Stimulated activated CD8-positive, alpha-beta memory T cell treated with anti-CD3 and anti-CD28 coated beads, Interleukin-4, amount 100 ng/mL, for 4 hours (primary cell): ENCODE measurements at regions not wholly inside any gene's neighbourhood (a gene's known extent, or its start where the extent isn't known, plus 50 kb on each side); places are given as distances from the start of the nearest gene placed in this dataset.

Experiments used
- DNase-seq, 2 donors: peaks; one replicate each; pipeline ENCODE4 v3.0.0-alpha.2; 2020; ENCODE audit warnings: low read depth in 2 of 2, low spot score in 1 of 2

DNA sequence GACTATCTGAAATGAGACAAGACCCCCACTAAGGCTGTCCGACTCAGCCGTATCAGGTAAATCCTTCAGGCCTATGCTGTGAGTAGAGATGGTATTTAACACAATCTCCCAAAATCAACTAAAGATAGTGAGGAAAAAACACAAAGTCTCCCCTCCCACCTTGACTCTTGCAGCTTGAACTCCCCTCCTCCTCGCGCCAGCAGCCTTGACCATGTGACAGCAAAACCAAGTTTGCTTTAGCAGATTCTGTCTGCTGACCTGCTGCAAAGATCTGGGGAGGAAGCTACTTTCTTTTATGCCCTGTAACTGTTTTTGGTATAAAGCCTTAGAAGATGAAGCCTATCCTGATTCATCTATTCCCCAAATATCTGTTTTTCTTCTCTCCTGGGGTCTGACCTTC is 509.5 kb downstream of the CDH26 start:
- DNase-seq: no peak

DNA sequence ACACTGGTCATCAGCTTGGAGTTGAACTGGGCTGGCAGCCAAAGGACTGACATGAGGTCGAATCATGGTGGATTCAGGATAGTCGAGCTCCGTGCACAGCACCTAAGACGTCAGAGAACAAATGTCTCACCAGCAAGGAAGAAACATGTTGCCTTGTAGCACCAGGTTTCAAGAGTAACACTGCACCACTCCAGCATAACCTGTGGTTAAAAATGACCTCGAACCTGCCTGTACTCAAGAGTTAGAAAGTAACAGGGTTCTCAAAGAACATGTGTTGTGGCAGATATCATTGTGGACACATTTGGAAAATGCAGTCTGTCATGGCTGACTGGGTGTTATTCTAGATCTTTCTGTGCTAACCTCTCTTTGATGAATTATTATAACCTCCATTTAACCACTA is 511.6 kb downstream of the CDH26 start:
- DNase-seq: no peak

DNA sequence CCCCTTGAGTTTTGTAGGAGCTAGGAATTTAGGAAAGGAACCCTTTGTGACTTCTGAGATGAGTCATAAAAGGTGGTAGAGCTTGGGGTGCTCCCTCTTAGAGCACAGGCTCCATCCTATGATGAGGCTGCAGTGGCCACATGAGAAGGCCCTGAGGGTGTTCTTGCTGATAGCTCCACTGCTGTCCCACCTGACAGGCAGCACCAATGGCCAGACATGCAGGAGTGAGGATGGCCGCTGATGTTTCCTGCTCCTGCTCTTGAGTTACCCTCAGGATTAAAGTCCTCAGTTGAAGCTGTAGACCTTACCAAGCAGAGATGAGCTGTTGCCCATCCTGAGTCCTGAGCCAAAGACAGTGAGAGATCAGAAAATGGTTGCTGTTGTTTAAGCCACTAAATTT is 512.1 kb downstream of the CDH26 start:
- no peak for DNase-seq

DNA sequence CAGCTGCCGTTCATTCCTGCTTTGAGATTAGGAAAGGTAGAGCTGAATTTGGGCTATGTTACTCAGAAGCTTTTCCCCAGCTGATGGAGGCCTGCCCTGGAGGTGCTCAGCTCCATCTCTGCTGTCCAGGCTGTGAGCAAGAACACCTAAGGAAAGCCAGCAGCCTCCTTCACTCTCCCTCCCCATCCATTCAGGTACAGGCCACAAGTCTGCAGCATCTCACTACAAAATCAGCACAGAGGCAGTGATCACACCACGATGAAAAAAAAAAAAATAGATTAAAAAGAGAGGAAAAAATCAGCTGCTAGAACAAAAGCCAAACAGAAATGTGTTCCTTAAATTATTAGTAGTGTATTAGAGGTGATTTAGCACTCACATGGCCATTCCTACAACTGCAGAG is 515.0 kb downstream of the CDH26 start:
- no peak for DNase-seq

DNA sequence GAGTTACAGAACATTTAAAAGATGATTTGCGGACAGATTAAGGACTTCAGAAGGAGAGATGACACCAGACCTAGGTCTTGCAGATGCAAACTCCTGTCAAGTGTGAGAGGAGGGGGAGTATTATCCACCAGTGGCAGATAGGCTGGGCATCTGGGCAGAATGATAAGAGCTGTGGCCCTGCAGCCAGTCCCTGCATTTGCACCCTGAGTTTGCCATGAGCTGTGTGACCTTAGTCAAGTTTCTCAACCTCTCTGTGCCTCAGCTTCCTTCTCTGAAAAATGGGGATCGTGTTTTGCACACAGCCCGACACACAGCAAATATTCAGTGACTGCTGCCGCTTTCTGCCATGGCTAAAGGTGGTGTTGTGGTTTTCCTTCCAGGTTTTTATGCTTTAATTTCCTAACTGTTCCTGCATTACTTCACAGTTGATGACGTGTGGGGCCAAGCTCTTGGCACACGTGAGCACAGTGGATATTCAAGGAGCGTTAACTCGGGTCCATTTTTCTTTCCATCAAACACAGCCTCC is 516.2 kb downstream of the CDH26 start:
- DNase-seq: no peak

DNA sequence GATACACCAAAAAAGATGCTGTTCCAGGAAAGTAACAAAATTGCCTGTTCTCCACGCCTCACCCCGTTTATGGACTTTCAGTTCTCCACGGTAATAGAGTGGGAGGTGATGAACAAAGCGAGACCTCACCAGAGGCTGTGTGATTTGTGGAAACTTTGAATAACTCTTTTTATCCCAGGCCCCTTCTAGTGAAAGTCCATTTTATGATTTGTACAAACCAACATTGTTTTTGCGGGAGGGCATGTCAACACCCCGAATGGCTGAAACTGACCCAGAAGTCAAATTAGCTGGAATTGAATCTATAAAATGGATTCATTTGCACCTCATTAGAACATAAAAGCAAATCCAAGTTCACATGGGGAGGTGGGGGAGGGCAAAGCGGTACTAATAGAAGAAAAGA is 517.8 kb downstream of the CDH26 start:
- no peak for DNase-seq

DNA sequence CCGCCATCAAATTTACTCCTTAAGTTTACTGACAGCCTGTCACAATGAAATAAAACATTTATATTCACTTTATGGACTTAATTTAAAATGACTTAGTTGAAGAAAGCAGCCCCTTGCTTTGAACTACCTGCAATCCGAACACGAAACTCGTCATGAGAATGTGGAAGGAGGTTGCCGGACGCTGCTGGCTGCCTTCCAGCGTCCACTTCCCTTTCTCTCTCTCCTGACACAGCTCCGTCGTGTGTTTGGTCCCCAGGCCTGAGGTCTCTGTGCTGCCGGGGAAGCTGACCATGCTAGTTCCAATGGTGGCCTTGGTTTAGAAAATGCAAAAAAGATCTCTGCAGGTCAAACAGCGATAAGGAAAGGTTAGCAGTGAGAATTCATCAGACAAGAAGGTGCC is 519.7 kb downstream of the CDH26 start:
- DNase-seq: no peak

DNA sequence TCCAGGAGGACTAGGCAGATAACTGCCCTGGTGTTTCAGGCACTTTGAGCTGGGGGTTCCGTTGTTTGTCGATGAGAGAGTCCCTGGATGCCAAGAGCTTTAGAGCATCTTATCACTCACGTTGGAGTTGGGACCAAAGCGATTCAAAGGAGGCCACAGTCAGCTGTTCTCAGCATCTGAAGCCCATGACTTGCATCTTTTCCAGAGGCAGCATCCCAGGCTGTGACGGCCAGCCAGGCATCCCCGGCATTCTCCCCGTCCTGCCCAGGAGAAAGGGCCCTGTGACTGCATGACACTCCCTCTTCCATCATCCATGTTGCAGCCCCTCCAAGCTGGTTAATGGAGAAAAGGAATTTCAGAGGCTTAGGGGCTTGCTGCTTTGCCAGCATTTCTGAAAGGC is 520.3 kb downstream of the CDH26 start:
- no peak for DNase-seq

DNA sequence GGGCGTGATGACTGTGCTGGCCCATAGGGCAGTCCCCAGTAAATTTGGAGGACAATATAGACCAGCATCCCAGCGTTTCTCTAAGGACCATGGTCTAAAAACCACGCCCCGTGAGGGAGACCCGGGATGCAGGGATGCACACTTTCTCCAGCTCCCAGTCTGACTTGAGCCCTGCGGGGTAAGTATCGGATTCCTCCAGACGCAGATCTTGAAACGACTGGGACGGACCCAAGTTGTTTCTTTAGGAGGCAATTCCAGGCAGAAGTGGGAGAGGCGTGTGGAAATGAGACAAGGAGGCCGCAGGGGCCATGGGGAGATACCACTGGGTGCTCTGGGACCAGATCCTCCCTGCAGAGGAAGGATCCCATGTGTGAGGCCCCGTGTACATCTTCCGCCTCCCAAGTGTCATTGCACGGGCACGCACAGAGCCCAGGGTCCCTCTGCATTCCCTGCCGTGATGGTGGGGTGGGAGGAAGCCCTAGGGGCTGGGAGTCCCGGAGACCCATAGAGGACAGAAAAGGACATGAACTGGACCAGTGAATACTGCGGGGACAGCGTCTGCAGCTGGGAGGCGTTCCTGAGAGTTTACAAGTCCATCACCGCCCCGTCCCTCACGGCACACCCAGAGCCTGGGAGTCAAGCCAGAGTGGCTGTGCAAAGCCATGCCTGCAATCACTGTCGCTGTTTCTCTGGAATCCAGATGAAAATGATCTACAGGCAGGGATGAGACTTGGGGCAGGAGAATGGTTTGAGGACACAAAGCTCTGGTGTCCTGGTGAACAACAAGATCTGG is 522.9 kb downstream of the CDH26 start:
- DNase-seq: no peak

DNA sequence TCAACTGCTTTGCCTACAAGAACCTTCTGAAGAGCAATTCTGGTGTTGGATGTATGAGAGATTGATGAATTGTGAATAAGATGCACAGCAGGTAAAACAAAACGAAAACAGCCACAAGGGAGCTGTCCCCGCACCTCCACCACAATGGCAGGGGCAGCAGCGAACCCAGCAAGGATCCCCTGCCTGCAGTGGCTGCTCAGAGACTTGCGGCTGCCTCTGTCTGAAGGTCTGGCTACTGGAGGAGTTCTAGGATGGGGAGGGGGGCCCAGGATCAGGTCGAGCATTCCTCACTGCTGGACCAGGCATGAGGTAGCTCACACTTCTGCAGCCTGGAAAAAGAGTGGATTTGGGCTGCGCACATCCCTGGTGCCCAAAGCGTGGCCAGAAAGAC is 523.5 kb downstream of the CDH26 start:
- no peak for DNase-seq

DNA sequence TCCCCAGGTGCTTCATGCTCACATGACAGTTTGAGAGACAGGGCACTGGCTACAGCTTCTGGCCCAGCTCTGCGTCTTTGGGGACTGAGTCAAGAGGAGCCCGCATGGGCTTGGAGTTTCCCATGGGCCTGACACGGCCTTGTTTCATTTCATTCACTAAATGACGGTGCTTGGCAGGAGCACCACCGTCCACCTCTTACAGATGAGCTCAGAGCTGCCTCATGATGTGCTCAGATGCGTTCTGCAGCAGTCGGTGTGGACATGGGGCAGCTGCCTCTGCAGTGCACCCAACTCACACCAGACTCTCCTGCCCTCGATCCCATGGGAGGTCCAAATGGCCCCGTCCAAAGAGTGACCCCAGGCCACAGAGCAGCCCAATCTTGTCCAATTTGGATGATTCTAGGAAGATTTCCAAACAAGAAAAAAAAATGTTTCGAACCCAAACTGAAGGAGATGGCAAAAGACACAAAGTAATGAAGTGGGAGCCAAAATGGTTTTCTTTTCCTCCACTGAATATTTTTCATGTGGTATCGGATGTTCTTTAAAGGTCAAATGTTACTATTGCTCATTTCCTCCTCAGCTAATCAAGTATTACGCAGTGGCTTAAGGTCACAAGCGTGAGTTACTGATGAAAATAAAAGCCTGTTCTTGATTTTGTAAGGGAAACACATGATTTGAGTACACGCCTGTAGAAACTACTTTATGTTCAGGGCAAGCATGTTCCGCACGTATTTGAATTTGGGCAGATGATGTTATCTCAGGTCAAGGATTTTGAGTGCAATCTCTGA is 524.2 kb downstream of the CDH26 start:
- no peak for DNase-seq

DNA sequence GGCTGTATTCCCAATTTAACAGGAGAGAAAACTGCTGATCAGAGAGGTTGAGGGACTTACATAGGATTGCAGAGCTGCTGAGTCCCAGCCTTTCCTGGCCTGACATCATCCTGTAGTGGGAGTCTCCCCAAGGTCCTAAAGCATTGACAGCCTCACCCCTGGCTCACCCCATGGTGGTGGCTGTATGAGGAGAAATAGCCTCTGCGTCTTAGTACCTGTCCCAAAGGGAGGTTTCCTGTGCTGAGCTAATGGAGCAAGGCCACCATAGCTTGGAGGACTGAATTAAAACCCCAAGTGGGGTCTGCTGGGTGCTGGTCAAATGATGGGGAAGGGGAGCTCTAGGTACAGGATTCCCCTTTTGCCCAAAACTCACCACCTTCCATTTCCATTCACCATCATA is 525.1 kb downstream of the CDH26 start:
- no peak for DNase-seq

DNA sequence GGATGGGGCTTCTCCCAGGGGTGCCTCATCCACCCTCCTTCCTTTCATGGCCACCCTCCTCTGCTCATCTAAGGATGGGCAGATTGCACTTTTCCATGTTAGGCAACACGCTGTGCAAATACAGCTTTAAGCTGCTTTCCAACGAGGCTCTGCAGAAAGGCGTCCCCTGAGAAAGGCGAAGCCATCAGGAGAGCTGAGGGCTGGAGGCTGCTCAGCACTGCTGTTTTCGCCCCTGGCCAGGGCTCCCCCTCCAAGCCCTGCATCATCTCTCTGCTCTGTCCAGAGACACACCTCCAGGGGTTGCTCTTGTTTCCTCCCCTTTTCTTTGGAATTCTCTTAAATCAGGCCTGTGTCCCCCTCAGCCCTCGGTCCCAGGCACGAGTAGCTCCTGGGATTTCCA is 526.1 kb downstream of the CDH26 start:
- no peak for DNase-seq

DNA sequence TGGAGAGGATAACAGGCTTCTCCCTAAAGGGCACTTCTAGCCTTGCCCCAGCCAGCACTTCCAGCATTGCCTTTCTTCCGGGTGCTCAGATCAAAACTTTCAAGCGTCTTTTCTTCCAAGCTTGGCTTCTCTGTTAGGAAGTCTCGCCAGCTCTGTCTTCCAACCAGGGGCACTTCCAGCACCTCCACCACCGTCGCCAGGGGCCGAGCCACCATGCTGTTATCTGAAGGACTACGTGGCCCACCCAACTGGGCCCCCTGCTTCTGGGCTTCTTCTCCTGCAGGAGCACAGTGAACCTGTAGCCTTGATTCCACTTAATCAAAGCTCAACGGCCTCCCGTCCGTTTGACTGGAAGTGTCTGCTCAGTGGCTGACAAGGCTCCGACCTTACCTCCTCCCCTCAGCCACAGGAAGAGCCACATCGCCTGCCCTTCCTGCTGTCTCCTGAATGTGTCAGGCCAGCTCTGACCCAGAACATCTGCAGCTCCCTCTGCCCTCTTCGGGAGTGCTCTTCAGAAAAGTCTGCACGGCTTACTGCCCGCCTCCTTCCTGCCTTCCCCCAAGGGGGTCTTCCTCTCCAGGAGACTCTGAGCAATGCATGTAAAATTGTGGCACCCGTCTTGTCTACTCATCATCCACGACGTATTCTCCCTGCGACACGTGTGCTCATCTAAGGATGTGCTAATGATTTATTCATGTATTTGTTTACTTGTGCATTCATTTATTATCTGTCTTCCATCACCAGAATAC is 527.0 kb downstream of the CDH26 start:
- no peak for DNase-seq

DNA sequence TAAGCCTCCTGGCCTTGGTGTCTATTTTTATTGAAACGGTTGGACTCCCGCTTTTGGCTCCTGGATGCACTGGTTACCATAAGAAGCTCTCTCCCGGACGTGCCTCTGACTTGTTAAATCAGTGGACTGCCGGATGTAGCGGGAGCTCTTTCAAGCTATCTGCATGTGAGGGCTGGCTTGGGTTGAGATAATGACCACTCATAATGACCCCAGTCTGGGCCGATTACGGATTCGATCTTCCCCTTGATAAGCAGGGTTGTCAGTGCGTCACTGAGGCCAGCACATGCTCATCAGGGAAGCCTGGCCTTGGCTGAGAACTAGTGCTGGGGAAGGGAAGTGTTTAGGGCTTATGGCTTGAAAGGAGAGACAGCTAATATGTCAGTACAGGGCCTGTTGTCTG is 528.1 kb downstream of the CDH26 start:
- DNase-seq: no peak

DNA sequence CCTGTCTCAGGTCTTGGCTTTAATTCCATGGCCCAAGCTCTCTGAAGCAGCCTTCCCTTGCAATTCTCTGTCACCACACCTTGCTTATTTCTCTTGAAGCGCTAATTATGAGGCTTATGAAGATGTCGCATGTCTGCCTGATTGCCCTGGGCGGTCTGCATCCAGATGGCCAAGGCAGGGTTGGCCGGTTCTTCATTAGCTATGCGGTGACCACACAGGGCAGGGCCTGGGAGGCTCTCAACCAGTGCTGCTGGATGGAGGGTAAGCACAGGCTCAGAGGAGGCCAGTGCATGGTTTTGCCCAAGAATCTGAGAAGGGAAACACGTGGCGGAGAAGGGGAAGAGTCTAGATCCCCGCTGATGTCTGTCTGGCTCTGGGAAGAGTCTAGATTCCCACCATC is 528.7 kb downstream of the CDH26 start:
- DNase-seq: no peak

DNA sequence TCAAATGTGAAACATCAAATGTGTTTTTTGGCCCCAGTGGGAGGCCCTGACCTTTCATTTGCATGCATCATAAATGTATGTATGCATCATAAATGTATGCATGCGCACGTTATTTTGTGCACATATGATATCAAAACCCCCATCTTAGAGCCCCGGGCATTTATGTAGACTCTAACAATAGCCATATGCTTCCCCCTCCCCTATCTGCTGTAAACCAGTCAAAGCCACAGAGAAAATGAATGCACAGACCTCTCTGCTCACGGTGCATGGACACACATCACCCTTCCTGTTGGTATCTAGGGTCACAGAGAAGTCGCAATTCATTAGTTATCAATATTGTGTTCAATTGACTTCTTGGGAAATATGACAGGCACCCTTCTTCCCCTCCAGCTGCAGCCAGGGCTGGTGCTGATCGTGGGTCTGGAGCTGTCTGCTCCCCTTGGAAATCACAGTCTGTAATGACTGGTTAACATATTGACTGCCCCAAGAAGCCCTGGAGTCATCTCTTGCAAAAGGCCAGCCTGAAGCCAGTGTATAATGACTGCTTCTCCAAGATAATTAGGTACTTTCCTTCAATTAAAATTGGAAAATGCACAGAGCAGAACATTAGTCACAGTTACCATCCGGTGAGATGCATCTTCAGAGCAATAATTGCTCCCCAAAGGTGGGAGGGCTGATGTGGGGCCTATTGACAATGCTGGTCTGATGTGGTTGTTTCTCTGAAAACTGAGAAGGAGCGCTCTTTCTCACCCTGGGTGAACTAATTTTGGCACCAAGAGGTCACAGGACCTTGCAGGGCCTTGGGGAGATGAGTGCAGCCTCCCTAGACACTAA is 532.2 kb downstream of the CDH26 start:
- DNase-seq: no peak

DNA sequence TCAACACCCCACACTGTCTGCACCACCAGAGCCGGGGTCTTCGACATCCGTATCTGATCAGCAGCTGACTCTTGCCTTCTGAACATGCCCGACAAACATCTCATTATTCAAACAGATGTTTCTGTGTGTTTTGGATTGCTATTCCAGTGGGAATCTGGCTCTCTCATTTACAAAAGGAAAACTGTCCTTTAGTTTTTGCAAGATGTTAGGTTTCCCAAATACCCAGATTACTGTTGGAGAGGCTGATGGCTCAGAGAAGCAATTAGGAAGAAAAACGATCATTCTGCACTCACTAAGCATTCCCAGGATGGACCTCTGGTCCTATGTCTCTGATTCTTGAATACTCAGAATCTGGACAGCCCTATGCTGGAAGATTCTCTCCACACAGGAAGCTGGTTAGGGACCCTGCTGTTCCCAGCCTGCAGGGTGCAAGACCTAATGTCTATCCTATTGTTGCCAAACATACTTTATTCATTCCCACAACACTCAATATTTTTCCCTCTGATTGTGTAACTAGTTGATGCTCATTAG is 532.9 kb downstream of the CDH26 start:
- no peak for DNase-seq

DNA sequence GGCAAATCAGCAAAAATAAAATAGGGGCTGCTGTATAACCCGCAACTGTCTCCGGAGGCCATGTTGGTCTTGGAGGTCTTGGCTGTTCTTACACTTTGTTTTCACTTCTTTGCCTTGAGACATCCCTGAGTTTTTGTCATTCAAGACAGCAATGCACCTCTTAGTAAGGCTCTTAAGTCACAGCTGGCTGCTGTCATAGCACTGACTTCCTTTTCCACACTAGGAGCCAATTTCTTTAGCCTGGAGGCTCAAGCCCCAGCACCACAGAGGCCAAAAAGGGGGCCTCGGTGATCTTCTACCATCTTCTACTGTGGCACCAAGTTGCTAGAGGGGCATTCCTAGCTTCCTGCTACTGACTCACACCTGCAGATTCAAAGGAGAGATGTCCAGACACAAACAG is 536.3 kb downstream of the CDH26 start:
- no peak for DNase-seq

DNA sequence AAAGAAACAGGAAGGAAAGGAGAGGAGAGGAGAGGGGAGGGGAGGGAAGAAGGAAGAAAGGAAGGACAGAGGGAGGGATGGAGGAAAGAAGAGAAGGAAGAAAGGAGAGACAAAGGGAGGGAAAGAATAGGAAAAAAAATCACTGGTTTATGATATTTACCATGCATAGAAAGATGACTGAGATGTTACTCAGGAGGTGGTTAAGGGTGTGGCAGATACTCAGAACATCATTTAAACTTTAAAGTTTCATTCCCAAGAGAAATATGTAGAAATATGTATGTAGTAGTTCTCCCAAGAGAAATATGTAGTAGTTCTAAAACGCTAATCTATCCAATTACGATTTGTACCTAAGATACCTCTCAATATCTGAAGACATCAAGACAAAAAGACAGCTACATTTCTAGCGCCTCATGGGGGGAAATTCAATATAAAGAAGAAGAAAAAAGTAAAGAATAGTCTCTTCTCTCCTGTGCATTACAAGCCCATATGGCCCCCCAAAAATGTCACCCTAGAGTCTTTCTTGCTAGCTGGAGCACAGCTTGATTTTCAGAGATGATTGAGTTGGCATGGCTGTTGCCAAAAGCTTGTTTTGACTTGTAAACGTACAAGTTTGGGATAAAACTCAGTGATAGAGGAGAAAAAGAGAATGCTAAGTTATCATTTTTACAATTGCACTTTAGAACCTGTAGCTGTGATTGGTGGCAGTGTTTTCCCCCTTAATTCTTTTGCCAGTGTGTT is 539.2 kb downstream of the CDH26 start:
- no peak for DNase-seq
